Stimulated activated CD4-positive, alpha-beta T cell treated with anti-CD3 and anti-CD28 coated beads, Interleukin-12 subunit alpha, Interleukin-12 subunit beta, amount 100 ng/mL, for 4 hours (primary cell): ENCODE measurements at regions not wholly inside any gene's neighbourhood (a gene's known extent, or its start where the extent isn't known, plus 50 kb on each side); places are given as distances from the start of the nearest gene placed in this dataset.

ENCODE experiments used
- DNase-seq: peaks from one replicate; pipeline ENCODE4 v3.0.0-alpha.2; 2020

GRCh38 chr17:27396045-27396444 is 60.2 kb upstream of the KSR1 start:
- DNase-seq = no peak

DNA sequence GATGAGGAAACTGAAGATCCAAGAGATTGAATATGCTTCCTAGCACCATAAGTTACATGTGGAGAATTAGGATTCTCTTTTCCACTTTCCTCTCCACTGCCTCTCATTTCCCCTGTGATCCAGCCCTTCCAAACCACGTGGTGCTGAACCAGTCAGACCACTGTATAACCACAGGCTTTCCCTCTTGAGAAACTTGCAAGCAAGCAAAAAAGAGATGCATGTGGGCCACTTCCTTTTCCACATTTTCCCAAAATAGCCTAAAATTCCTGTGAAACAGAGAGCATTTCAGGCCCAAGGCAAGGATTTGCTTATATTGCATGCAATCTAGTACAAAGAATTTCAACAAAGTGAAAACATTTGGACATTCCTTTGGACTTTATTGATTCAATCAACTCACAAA is 59.3 kb upstream of the KSR1 start:
- DNase-seq = no peak

DNA sequence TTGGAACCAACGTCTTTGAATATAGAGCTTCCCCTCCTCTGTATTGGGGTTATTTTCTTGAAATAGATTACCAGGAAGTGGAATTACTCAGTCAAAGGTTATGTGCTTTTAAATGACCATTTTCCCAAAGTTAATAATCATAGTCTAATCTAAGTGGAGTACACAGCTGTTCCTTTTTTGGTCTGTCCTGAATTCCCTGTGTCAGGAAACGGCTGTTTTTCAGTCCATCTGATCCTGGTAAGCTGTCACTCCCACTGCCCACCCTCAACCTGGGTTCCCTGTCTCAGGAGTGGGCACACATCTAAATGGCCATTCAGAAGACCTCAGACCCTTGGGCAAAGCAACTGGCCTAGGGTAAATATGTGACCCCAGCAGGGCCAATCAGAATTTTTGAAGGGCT is 57.6 kb upstream of the KSR1 start:
- DNase-seq = no peak

GRCh38 chr17:27400991-27401390 is 55.3 kb upstream of the KSR1 start:
- no peak for DNase-seq

DNA sequence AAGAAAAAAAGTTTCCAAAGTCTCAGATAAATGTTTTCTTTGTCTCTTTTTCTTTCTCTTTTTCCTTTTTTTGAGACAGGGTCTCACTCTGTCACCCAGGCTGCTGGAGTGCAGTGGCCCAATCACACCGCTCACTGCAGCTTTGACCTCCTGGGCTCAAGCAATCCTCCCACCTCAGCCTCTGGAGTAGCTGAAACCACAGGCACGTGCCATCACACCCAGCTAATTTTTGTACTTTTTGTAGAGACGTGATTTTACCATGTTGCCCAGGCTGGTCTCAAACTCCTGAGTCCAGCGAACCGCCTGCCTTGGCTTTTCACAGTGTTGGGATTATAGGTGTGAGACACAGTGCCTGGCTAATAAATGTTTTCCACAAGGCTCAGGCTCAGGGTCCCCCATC is 53.3 kb upstream of the KSR1 start:
- DNase-seq = no peak

DNA sequence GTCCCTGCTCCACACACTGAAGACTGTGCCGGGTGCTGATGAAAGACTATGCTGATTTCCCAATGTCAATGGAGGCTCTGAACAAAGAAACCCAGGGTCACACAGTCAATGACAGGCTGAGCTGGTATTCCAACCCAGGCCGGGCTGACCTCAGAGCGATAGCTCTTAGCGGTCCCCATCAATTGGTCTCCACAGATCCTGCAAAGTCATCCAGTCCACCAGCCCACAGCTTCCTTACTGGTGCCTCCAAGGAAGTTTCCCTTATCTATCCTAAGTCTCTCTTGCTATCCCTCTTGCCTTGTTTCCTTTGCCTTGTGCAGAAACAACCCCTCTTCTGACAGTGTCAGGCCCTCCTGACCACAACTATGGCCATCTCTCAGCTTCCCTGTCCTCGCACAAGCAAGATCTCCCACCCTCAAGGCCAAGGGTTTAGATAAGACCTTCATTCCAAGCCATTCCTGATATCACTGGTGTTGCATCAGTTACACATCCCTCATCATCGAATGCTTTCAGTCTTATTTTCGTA is 52.7 kb upstream of the KSR1 start:
- DNase-seq = no peak

GRCh38 chr17:27404676-27405075 is 51.6 kb upstream of the KSR1 start:
- DNase-seq = no peak
